HG03139 (cell line): ENCODE measurements at regions not wholly inside any gene's neighbourhood (a gene's known extent, or its start where the extent isn't known, plus 50 kb on each side); places are given as distances from the start of the nearest gene placed in this dataset.

Experiments
- ATAC-seq: cut with Tn5 transposase; IDR thresholded peaks from one replicate; pipeline ENCODE4 v1.9.1; 2021; ENCODE audit not compliant: unreplicated experiment

DNA sequence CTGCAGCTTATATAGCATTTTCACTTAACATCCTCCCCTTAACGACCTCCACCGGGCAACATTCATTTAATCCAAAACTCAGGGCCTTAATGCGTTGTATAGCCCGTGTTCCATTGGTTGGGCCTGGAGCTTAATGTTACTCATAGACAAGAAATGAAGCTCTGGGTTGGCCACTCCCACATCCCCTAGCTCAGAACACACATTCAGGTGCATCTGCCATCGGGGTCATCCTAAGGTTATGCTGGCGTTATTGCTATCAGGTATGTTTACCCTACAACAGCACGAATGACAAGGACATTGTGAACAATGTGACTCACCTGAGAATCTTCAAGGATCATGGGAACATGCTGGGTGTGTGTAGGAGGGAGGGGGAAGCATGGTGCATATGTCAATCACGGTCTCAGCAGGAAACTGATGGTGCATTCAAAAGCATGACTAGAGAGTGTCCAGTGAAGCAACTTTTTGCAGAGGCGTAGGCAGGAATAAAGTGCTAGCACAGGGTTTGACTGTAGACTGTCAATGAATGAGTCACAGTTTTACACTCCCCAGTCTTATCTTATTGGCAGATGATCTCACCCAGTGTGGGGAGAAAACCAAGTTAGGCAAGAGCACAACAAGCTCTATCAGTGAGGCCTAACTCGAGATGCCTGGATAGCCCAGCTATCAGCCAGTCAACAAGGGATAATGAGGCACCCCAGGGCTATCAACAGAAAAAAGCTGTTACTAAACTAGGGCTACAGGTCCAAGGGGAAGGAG, 402.1 kb upstream of the MCTP2 start:
- ATAC-seq, result no peak

DNA sequence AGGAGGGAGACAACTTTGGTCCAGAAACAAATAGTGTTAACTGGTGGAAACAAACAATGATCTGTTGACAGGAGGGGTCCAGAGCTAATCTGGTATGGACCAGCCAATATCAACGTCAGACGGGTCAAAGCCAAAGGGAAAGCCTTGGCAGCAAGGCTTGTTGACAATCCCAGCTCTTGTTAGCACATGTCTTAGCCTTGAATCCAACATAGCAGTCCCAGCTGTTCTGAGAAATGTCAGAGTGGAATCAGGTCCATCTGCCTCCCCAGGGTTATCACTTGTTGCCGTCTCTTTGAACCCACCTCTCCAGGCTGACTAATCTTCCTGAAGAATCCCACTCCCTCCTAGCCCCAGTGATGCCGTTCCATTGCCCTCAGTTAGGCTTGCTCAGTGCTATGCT, 404.6 kb upstream of the MCTP2 start:
- ATAC-seq, result no peak

DNA sequence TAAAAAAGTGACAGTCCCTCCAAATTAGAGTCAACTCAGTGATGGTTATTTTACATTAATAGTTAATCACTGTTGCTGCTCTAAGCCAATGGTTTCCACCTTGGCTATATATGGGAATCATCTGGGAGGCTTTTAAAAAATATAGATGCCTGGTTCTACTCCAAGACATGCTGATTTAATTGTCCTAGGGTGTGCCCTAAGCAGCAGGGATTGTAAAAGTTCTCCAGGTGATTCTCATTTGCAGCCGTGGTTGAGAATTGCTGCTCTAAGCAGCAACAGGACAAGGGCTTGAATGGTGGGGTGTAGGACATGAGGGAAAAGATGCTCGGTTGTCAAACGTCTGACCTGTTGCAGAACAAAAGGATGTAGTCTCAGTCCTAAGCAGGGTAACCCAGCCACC, 405.1 kb upstream of the MCTP2 start:
- ATAC-seq, result no peak

DNA sequence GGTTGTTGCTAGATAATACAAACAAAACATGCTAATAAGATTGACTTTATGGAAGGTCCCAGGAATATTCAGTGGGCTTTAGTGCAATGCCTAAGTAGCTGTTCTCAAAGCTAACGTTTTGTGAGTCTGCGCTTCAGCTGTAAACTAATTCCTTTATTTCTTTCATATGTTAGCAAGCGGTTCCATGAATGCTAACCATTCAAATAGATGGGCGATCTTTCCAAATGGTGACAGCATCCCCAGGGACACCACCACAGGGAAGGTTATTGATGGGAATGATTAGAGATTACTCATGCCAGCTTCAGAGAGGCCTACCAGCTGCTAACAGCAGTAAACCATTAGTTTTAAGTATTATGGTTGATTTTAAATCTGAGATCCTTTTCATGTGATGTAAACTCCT, 405.7 kb upstream of the MCTP2 start:
- ATAC-seq, result no peak

DNA sequence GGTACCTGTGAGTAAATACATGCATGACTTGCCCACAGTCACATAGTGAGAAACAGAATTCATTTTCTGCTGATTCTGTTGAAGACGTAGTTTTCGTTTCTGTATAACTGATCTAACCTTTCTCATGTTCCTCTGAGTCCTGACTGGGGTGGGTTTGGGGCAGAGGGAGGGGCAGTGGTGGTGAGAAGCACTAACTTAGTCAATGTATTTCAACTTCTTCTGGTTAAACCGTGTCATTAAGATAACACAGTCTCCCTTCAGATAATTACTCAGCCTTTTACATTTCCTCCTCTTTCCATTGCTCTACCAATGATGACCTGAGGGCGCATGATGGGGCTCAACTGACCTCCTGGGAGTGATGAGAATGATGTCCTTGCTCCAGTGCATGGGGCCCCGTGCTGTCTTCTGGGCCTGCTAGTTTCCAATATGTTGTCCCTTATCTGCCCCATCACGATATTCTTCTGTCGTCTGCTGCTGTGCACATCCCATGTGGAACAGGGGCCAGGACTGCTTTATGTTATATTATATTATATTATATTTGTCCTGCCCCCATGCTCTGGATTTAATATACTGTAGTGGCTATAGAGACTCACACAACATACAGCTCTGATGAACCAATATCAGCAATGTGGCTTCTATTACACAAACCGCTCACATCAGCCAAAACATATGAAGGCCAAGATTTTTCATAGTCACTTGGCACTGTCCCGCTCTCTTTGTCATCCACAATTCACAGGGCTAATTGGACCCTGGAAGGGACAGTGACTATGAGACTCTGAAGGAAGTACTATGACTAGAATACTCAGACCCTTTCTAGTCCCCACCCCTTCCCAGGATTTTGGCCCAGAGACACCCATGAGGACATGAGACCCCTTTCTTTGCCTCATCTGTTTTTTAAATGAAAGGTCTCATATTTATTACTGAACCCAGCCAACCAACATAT, 407.1 kb upstream of the MCTP2 start:
- no peak for ATAC-seq

DNA sequence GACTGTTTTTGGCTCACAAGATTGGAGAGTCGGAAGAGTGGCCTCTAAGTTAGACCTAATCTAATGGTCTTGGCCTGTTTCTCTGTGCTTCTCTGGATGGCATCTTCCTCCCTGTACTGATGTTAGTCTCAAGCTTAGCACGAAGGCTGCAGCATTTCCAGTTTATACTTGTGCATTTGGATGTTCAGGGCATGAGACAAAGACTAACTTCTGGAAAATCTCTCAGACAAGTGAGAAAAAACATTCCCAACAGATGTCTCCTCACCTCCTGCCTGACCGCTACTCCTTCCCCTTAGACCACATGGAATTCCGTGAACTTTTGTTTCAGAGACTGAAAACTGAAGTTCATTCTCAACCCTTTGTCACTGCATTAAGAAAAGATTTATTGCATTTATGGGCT, 410.8 kb upstream of the MCTP2 start:
- no peak for ATAC-seq

DNA sequence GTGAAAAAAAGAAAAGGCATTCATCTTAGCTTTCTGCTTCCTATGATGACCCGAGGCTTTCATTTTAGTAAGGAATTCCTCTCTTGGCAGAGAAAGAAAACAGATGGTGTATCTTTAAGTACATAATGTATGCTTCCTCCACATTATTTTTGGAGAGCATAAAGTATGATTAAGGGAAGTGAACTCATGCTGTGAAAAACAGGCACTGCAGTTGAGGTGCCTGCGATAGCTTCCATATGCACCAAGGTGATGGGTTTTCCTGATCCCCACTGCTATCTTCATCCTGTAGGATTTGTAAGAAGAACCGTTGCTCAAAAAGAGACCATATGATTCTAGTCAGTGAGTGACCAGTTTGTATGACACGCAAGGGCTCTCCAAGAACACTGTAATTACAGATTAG, 411.5 kb upstream of the MCTP2 start:
- no peak for ATAC-seq

DNA sequence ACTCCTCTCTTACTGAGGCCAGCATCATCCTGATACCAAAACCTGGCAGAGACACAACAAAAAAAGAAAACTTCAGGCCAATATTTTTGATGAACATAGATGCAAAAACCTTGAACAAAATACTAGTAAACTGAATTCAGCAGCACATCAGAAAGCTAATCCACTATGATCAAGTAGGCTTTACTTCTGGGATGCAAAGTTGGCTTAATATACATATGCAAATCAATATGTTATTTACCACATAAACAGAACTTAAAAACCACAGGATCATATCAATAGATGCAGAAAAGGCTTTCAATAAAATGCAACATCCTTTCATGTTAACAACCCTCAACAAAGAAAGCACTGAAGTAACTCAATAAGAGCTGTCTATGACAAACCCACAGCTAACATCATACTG, 414.5 kb upstream of the MCTP2 start:
- no peak for ATAC-seq

DNA sequence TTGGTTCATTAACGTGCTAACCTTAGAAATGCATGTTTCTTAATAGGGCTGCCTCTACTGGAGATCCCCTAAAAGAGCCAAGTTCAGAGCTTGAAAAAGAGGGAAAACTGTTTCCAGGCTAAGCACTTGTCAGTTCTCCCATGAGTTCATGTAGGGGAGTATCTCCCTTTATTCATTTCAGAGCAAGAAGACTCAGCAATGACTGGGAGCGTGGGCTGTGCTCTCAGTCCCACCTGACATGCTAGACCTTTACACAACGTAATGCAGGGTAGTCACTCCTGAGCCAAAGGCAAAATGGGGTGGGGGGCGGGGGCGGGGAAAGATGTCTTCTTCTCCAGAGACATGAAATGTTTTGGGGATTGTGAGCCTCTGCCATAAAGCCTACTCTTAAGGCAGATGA, 420.1 kb upstream of the MCTP2 start:
- ATAC-seq, result no peak

DNA sequence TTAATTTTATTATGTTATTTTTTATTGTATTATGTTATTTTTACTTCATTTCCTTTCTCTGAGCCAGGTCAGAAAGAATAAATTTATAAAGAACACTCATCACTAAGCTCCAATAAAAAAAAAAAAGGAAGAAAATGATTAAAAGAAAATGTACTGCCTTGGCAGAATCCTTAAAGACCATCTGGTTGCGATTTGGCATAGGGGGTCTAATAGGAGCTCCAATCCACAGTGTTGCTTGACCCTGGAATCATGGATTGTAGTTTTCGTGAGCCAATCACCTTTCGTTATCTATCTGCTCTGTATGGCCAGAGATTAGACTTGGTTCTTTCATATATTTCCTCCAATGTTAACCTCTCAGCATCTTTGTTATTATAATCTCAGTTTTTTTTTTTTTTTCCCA, 421.8 kb upstream of the MCTP2 start:
- no peak for ATAC-seq

DNA sequence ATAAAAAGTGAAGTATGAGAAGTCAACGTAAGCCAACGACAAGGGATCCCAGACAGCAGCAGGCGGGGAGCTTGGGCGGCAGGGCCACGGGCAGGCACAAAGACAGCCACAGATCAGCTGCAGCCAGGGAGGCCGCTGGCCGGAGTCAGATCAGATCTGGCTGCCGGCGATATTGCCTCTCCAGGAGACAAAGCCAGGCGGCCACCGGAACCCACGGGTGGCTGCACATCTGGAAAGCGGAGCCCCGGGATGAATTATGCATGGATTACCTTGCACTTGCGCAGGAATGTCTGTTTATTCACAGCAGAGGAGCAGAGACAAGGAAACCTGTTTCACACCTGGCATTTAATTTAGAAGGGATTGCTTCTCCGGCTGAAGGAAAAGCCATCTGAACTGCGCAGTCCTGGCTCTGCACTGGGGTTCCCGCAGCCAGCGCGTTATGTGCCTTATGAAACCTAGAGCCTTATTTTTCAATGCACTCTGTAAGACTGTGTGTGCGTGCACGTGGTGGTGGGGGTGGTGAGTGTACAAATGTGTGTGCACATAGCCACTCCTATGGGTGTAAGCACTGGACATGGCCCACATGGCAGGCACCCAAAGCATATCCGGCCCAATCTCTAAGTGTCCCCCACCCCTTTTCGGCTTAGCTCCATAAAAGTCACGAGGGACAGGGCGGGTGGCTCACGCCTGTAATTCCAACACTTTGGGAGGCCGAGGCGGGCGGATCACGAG, 427.8 kb upstream of the MCTP2 start:
- ATAC-seq, result no peak

DNA sequence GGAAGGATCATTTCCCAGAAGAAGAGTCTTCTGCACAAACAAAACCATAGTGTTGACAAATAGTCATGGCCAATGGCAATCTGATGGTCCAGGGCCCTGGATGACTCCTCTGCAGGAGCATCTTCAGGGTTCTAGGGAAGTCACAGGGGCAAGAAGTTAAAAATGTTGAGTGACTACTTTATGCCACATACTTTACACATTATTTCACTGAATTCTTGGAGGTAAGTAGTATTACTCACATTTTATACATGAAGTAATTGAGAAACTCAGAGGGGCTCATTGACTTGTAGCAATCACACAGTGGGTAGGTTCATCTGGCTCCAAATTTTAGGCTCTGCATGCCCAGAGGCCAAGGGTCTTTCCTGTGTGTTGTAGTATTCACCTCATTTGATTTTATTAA, 430.2 kb upstream of the MCTP2 start:
- ATAC-seq, result no peak

DNA sequence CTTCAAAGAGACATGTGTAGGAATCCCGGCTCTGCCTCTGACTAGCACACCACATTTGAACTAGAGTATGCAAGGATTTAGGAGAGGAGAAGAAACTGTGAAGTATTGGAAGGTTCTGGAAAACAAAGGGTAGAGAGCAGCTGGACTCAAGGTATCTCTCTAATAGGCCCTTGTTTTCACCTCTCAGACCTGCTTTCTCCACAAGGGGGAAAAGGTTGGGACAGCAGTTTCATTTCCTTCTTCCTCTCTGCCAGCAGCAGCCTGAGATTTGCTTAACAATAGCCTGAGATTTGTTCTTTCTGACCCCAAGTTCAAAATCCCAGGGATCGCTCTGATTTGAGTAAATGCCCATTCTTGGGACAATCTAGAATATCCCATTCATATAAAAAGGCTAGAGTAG, 430.6 kb upstream of the MCTP2 start:
- ATAC-seq, result no peak

DNA sequence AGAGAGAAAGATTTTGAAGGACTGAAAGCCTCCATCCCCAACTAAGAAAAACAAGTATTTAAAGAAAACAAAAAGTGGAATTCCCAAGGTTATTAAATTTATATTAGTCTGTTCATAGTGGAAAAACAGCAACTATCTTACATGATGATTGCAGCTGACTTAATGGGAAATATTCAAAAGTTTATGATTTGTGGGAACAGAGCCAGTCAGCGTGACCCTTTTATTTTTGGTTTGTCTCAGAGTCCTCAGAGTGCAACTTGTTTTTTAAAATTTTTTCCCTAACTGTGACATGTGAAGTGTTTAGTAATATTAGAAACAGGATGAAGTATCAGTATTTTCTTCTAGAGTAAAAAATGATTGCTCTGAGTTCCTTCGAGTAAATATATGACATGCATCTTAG, 441.9 kb upstream of the MCTP2 start:
- no peak for ATAC-seq

DNA sequence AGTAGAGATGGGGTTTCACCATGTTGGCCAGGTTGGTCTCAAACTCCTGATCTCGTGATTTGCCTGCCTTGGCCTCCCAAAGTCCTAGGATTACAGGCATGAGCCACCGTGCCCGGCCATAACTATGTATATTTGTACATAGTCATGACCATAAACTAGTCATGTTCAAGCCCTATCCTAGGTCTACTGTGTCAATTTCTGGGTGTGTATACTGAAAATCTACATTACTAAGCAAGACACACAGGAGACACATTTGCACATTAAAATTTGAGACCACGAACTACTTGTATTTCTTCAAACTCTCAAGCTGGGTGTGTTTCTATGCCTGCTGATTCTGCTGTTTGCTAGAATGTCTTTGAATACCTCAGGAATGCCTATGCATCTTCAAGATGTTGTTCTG, 451.3 kb upstream of the MCTP2 start:
- no peak for ATAC-seq

DNA sequence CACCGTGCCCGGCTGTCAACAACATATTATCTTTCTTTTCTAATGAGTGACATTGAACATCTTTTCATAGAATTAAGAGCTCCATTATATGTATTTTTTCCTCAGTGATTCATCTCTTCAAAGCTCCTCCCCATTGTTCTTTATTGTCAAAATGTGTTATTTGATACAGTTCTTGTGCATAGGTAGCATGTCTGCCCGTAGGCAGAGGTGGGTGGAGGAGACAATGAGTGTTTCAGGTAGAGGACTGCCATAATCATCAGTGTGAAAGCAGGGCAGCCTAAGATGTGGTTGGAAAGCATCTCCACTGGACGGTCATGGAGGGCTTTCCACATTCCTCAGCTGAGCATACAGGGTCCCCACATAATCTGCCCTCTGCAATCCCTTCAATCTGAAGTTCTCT, 452.0 kb upstream of the MCTP2 start:
- no peak for ATAC-seq

DNA sequence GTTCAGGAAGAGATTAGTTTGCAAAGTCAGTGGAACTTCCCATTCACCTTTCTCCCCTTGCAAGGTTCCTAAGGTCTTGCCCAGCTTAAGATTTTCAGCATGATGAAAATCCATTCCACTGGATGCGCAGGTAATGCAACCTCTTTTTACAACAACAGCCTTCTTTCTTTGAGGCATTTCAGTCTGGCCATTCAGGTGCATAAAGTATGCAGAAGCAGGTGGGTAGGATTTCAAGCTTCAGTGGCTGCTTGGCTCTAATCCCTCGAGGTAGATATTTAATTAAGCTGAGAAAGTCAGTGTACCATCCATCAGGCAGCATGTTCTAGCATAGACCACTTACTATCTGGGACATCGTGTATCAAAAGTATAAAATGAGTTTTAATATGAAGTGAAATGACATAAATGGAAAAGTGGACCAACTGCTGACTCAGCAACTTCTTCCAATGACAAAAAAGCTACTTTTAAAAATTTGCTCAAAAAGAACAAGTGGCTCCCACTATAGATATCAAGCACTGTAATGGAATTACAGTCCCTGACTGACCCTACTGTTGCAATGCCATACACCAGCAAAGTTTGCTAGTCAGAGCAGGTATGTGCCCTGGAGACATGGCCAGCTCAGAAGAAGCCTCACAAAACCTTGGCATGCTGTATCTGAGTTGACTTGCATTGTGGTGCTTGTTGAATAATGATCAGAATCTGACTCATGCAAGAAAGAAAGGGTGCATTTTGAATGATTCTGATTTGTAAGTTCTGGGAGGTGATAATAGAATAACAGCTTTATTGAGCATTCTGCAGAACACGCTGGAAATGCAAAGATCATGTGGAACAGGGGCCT, 459.9 kb upstream of the MCTP2 start:
- ATAC-seq, result no peak

DNA sequence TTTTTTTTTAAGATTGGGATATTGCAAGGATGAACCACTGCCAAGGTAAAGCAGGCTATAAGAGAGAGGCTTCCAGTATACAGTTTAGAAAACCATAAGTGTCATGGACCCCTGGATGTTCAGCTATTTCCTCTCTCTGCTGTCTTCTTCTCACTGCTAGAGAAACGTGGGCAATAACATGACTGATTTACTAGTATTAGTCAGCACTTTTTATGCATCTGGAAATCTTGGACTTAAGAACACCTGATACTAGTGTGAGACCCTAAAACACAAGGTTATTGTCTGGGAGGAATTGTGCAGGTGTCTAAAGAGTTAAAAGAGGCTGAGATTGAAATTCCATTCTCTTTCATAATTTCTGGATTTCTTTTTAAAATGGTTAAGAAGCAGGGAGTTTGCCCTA, 460.6 kb upstream of the MCTP2 start:
- no peak for ATAC-seq

DNA sequence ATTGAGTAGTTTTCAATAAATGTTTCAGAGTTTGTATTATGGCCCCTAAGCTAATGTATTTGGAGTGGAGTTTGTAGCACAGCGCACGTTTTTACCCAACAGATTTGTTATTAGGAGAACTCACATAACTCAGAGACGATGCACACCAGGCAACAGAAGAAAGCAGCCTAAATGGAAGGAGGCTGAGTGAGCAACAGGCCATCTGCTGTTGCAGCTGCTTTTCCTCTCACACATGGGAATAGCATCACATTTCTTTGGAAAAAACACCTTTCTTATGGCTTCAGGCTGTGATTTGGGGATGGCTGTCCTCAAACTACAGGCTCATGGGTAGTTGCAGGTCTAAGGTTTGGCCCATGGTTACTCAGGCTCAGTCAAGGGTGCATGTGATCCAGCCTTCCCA, 469.3 kb upstream of the MCTP2 start:
- ATAC-seq, result no peak

DNA sequence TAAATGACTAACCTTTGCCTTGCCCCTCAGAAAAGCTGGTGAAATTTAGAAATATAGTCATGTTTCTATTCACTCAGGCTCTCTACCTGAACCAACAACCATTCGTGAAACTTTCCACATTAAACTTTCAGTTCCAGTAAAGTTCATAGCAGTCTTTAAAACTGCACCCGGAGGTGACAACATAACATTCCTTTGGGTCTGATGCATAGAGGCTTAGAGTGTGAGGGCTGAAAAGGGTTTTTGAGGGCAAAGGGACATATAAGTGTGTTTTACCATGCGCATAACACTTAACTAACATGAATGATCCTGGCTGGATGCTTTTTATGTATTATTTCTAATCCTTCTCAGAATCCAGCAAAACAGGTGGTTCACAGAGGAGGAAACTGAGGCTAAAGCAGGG, 471.7 kb upstream of the MCTP2 start:
- no peak for ATAC-seq

DNA sequence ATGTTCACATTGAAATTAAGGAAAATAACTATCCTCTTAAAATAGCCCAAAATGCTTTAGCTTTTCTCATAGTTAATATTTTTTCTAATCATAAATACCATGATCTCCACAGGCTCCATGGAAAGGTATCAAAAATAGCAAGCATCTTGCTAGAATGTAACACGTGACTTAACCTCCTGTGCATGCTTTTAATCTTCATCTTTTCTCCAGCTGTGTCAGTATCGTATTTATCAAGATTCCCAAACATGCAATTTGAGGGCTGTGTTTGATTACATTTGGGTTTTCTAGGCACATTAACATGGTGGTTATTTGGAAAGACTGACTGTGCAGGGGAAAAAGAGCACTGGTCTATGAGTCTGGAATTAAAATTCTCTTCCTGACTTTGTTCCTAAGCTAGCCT, 472.5 kb upstream of the MCTP2 start:
- ATAC-seq, result no peak
